LNCaP clone FGC (cell line): ENCODE measurements at regions not wholly inside any gene's neighbourhood (a gene's known extent, or its start where the extent isn't known, plus 50 kb on each side); places are given as distances from the start of the nearest gene placed in this dataset.

Experiments used
- DNase-seq: peaks from one replicate; pipeline ENCODE4 v3.0.0-alpha.2; 2011; ENCODE audit warnings: low read depth
- H3K4me3 ChIP-seq: 2 replicates; pipeline ENCODE4 v1.5.1; 2011; ENCODE audit warnings: mild to moderate bottlenecking, low read depth, low read length, control low read depth
- CTCF ChIP-seq: IDR thresholded peaks from 2 replicates; pipeline ENCODE4 v1.5.1; 2012; ENCODE audit warnings: mild to moderate bottlenecking; ENCODE audit not compliant: control insufficient read depth, insufficient read depth; ENCODE audit errors: extremely low read depth

- TF ChIP-seq CTCF = peak; percentile 24; the same call in 1 of the 2 replicates
- no peak overlapping the region for H3K4me3 ChIP-seq
- DNase-seq = no peak
These were observed 246.8 kb upstream of the TNP1 start for GRCh38 chr2:217106650-217107014.

GRCh38 chr2:217105733-217106649 lies 246.1 kb upstream of the TNP1 start:
- no peak for TF ChIP-seq CTCF
- no peak for DNase-seq
- no peak overlapping the region for H3K4me3 ChIP-seq

GRCh38 chr2:217103752-217104545 lies 244.1 kb upstream of the TNP1 start:
- DNase-seq = no peak
- no peak overlapping the region for H3K4me3 ChIP-seq
- TF ChIP-seq CTCF = no peak

GRCh38 chr2:217102956-217103355 lies 243.1 kb upstream of the TNP1 start:
- DNase-seq = no peak
- no peak for TF ChIP-seq CTCF

GRCh38 chr2:217101972-217102371 lies 242.1 kb upstream of the TNP1 start:
- no peak for TF ChIP-seq CTCF
- no peak for DNase-seq
- H3K4me3 ChIP-seq = no peak overlapping the region

More at GRCh38 chr2:217102956-217103355, 243.1 kb upstream of the TNP1 start:
- H3K4me3 ChIP-seq = no peak overlapping the region

GRCh38 chr2:217099561-217099960 lies 239.7 kb upstream of the TNP1 start:
- H3K4me3 ChIP-seq = no peak overlapping the region
- no peak for TF ChIP-seq CTCF
- no peak for DNase-seq
